ENCODE measurements at regions not wholly inside any gene's neighbourhood (a gene's known extent, or its start where the extent isn't known, plus 50 kb on each side); places are given as distances from the start of the nearest gene placed in this dataset.

GRCh38 chr3:197356741-197357140 is 58.3 kb upstream of the DLG1 start:
- FAIRE-seq: no peak
- H3K36me3 ChIP-seq (replicated peaks in 1 of 2; ENCODE audit: control insufficient read depth in 1 of 2, insufficient read depth in 2 of 2, low read length in 2 of 2): no peaks in the 10 kb centered on the region
- H3K4me2 ChIP-seq (ENCODE audit: low read depth, low read length): no peak overlapping the region
- ChIA-PET POLR2A (interaction anchor here (3.0 to 3.3 kb wide), 2 partner anchors 8 to 14 kb away, joined by 35 to 51 read pairs; no protein-coding TSS in a partner anchor), CTCF (ENCODE audit: low intra/inter-chr PET ratio, low total read pairs) (no interaction called here)
- H4K20me1 ChIP-seq (ENCODE audit: insufficient read depth, low read length): no peaks in the 10 kb centered on the region
- H3K27me3 ChIP-seq (ENCODE audit: control insufficient read depth in 1 of 2, insufficient read depth in 2 of 2, low read length in 2 of 2): no peaks in the 10 kb centered on the region
- no peak overlapping the region for H2AFZ ChIP-seq (ENCODE audit: low read length)
- BruUV-seq (replicated peaks): no TSS peak
- no peak overlapping the region for H3K9ac ChIP-seq (ENCODE audit: insufficient read depth, low read depth, low read length)
- no peak overlapping the region for H3K4me3 ChIP-seq (replicated peaks in 1 of 3; ENCODE audit: insufficient read depth in 1 of 3, low read depth in 2 of 3, low read length in 3 of 3)
- ATAC-seq: no peak
- no peaks in the 10 kb centered on the region for H3K79me2 ChIP-seq (ENCODE audit: insufficient read depth, low read length)
- 97% methylated on average over 5 of the region's 5 CpGs for WGBS (ENCODE audit: low lambda C conversion rate)
- H3K9me3 ChIP-seq (ENCODE audit: low read length): peaks cover 20% of the 10 kb centered on the region
- H3K4me1 ChIP-seq (ENCODE audit: insufficient read depth, low read length): peaks cover 45% of the 10 kb centered on the region
- in situ Hi-C loops (cut with HindIII; ENCODE audit: extremely low pct_ligation_motif_present, low pct_unique_long_range_greater_than_20kb) (no loop called here), intact Hi-C loops (cut with micrococcal nuclease; ENCODE audit: unreplicated experiment) (no loop called here)
- no peak overlapping the region for H3K27ac ChIP-seq (ENCODE audit: extremely low read length, insufficient read depth, low read length)
- no peak for DNase-seq (ENCODE audit: low spot score)
- TF ChIP-seq KDM5A (IDR thresholded peaks at IDR 0.05; ENCODE audit: borderline replicate concordance, low read length): no peak
- TF ChIP-seq ZBTB14 (CRISPR knock-in tag; IDR thresholded peaks at IDR 0.05): no peak
- TF ChIP-seq ZNF878 (CRISPR knock-in tag; IDR thresholded peaks at IDR 0.05): no peak
- TF ChIP-seq ZKSCAN1 (IDR thresholded peaks at IDR 0.05; ENCODE audit: low read length): no peak
- no peak for TF ChIP-seq E2F1 (CRISPR knock-in tag; IDR thresholded peaks at IDR 0.05)

GRCh38 chr3:197356275-197356674 is 57.9 kb upstream of the DLG1 start:
- Histone ChIP-seq H3K4me1 (ENCODE audit: insufficient read depth, low read length) (peaks cover 45% of the 10 kb centered on the region), H3K4me2 (ENCODE audit: low read depth, low read length) (no peak overlapping the region), H2AFZ (ENCODE audit: low read length) (no peak overlapping the region), H3K27ac (ENCODE audit: extremely low read length, insufficient read depth, low read length) (no peak overlapping the region), H4K20me1 (ENCODE audit: insufficient read depth, low read length) (no peaks in the 10 kb centered on the region), H3K4me3 (replicated peaks in 1 of 3; ENCODE audit: insufficient read depth in 1 of 3, low read depth in 2 of 3, low read length in 3 of 3) (no peak overlapping the region), H3K27me3 (ENCODE audit: control insufficient read depth in 1 of 2, insufficient read depth in 2 of 2, low read length in 2 of 2) (no peaks in the 10 kb centered on the region), H3K9me3 (ENCODE audit: low read length) (peaks cover 20% of the 10 kb centered on the region), H3K36me3 (replicated peaks in 1 of 2; ENCODE audit: control insufficient read depth in 1 of 2, insufficient read depth in 2 of 2, low read length in 2 of 2) (no peaks in the 10 kb centered on the region), H3K9ac (ENCODE audit: insufficient read depth, low read depth, low read length) (no peak overlapping the region), H3K79me2 (ENCODE audit: insufficient read depth, low read length) (no peaks in the 10 kb centered on the region)
- ATAC-seq (no peak; the same call in 2 of the 3 replicates), FAIRE-seq (no peak), DNase-seq (ENCODE audit: low spot score) (no peak)
- 94% methylated on average over 14 of the region's 14 CpGs for WGBS (ENCODE audit: low lambda C conversion rate)
- TF ChIP-seq GATAD1 (CRISPR knock-in tag; IDR thresholded peaks at IDR 0.05): no peak
- no TSS peak for BruUV-seq (replicated peaks)
- in situ Hi-C loops (cut with HindIII; ENCODE audit: extremely low pct_ligation_motif_present, low pct_unique_long_range_greater_than_20kb) (no loop called here), intact Hi-C loops (cut with micrococcal nuclease; ENCODE audit: unreplicated experiment) (no loop called here)
- ChIA-PET CTCF (ENCODE audit: low intra/inter-chr PET ratio, low total read pairs) (no interaction called here), POLR2A (interaction anchor here (1.1 to 3.3 kb wide), 4 partner anchors 8 to 16 kb away, joined by 4 to 51 read pairs (median 20); no protein-coding TSS in a partner anchor)

All from HepG2 (cell line).